A172 (cell line): ENCODE measurements at regions not wholly inside any gene's neighbourhood (a gene's known extent, or its start where the extent isn't known, plus 50 kb on each side); places are given as distances from the start of the nearest gene placed in this dataset.
A peak's percentile ranks its signal among the peaks of the same experiment; 100 is the strongest.

Experiments
- DNase-seq: peaks from one replicate; pipeline ENCODE4 v3.0.0-alpha.2; 2015; ENCODE audit warnings: low spot score

DNA sequence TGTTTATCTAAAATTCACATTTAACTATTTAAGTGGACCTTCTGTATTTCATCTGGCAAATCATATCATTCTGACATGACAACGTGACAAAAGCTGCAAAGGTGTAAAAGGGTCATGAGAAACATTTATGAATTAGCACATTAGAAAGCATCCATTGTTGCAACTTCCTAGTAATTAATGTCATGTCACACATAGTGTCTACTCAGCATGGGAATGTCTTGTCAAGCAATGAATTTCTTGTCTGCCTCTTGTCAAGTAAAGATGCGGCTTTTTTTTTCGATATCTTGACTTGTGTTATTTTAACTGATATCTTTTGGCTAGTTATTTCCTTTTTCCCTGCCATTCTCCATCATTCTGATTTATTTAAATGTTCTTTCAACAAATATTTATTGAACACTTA lies 463.5 kb upstream of the CXorf51B start:
- no peak for DNase-seq

DNA sequence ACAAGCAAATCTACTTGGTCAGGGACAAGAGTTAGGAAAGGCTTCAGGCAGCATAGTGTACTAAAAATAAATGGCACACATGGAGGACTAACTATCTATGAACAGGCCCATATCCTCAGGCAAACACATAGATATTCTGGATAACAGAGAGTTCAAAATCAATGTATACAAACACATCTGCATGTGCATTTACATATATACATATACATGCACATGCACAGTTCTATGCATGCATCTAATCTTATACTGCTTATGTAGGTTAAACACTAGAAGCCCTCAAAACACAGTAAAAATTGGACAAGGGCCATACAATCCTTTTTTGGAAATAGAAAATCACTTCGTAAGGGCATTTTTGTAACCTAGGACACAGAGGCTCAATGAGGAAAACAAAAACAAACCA lies 458.0 kb upstream of the CXorf51B start:
- DNase-seq: no peak

DNA sequence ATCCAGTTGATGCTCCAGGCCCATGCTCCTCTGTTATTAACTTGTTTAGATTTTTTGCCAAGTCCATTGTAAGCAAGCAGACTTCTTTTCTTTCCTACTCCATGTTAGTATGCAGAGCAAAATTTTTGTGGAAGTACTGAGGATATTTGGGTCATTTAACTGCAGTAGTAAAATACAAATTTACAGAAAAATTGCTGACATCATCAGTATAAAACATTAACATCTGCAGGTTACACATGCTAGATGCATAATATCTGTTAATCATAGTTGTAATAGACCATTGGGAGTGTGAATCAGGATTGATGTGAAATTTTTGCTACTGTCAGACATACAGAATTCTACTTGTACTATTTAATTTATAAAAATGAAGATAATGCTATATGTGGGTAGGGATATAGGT lies 454.1 kb upstream of the CXorf51B start:
- no peak for DNase-seq

DNA sequence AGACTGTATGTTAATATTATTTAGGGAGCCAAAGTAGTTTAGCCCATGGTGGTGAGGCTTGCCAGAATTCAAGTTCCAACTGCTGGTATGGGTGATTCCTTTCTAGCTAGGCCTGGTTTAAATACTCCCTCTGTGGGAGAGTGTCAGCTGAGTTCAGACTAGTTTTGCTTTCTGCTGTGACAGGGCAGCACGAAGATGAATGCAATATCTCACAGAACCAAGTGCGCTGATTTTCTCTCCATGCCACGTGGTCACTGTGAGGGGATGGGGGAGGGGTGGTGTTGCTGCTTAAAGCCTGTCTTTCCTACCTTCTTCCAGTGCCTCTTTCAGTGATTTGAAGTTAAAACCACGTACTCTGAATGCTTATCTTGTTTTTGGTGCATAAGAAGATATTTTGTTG lies 445.7 kb upstream of the CXorf51B start:
- no peak for DNase-seq

GRCh38 chrX:146385529-146385928 lies 424.0 kb upstream of the CXorf51B start:
- DNase-seq: no peak

DNA sequence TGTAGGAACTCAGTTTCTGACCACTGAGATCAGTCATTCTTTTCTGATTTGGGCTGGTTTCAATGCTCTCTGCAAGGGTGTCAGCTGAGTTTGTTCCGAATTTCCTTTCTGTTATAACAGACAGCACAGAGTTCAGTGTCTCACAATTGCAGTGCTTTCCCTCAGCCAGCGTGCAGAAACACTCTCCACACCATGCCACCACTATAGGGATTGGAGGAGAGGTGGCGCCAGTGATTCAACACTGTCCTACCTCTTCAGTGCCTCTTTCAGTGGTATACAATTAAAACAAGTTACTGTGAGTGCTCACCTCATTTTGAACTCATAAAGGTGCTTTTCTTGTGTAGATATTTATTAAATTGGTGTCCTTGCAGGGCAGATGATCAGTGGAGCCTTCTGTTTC lies 413.2 kb upstream of the CXorf51B start:
- DNase-seq: no peak

DNA sequence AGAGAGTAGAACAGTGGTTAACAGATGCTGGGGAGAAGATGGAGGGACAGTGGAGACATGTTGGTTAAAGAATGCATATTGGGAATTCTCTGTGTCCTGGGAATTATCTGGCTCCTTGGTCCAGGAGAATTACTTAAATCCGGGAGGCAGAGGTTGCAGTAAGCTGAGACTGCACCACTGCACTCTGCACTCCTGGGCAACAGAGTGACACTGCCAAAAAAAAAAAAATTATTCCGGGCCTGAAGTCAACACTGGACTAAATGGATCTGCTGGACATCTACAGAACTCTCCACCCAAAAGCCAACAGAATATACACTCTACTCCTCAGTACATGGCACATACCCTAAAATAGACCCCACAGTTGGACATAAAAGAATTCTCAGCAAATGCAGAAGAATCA lies 400.0 kb upstream of the CXorf51B start:
- DNase-seq: no peak

GRCh38 chrX:146424422-146424821 lies 385.1 kb upstream of the CXorf51B start:
- DNase-seq: no peak

DNA sequence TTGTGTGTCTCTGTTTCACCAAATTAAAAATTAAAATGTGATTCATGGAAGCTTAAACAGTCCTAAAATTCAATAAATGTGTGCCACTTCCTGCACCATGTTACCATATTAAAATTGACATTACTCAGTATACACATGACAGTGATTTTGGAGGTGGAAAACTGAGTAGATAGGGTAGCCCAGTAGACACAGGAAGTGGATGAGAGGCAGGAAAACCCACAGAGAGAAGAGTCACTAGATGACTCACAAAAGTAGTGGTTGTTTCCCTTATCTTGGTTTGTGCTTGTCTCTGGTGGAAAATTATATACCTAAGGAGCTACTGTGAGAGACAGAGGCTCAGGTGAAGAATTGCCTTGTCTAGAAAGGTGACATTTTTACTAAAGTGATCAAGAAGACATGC lies 375.8 kb upstream of the CXorf51B start:
- DNase-seq: peak; percentile 60

GRCh38 chrX:146435472-146435871 lies 374.1 kb upstream of the CXorf51B start:
- DNase-seq: no peak

GRCh38 chrX:146448791-146449190 lies 360.8 kb upstream of the CXorf51B start:
- DNase-seq: no peak

- DNase-seq: no peak
Measured at GRCh38 chrX:146449243-146449642, 360.3 kb upstream of the CXorf51B start.

GRCh38 chrX:146451136-146451535 lies 358.4 kb upstream of the CXorf51B start:
- no peak for DNase-seq

DNA sequence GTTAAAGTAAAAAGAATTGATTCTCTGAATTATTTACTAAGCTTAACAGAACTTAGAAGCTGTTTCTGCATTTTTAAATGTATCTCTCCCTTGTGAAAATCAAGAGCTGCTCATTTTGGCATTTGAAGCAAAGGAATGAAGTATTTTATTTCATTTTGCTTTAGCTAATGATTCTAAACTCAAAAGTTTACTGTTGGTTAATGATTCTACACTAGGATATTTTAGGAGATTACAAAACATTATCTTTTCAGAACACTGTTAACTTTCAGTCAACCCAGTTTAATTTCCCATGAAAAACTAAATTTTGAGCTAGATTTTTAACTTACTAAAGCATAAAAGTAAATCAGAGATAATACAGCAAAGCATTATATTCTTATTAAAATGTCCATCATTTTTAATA lies 355.2 kb upstream of the CXorf51B start:
- no peak for DNase-seq

DNA sequence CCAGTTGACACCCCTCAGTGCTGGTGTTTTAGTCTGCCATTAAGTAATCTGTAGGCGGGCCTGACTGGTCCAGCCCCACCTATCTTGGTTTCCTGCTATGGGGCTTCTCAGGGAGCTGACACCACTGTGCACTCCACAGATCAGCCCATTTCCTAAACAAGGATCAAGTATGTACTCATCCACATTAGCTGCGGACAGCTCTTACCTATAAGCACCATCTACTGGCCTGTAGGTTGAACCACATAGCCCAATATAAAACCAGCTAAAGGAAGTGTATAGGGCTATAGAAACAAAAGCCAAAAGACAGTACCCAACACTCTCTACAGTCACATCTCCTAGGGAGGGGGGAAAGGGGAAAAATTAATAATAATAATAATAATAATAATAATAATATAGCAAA lies 353.5 kb upstream of the CXorf51B start:
- DNase-seq: no peak

GRCh38 chrX:146477341-146477740 lies 332.2 kb upstream of the CXorf51B start:
- DNase-seq: no peak

GRCh38 chrX:146481735-146482134 lies 327.8 kb upstream of the CXorf51B start:
- DNase-seq: no peak
